ENCODE measurements at regions not wholly inside any gene's neighbourhood (a gene's known extent, or its start where the extent isn't known, plus 50 kb on each side); places are given as distances from the start of the nearest gene placed in this dataset.

- Histone ChIP-seq H3K36me3 (no peaks in the 10 kb centered on the region), H3K4me3 (no peak overlapping the region), H3K27me3 (no peaks in the 10 kb centered on the region), H3K27ac (no peak overlapping the region), H3K4me1 (peaks cover 0 to 3% (median 0%) of the 10 kb centered on the region in 12 donors), H3K9me3 (no peaks in the 10 kb centered on the region)
- DNase-seq (no peak), ATAC-seq (no peak)
- WGBS, 4 donors = 68 to 75% (median 72%) methylated on average over 1 of the region's 1 CpG
- intact Hi-C loops (cut with DNase I) = no loop called here
- no peak for TF ChIP-seq CTCF (IDR thresholded peaks at IDR 0.05)
- no peak for TF ChIP-seq POLR2A (IDR thresholded peaks at IDR 0.05)
Measured at GRCh38 chr3:154977666-154978065, 102.5 kb upstream of the MME start.

GRCh38 chr3:154976072-154976983 is 103.8 kb upstream of the MME start:
- DNase-seq (no peak), ATAC-seq (no peak)
- TF ChIP-seq POLR2A (IDR thresholded peaks at IDR 0.05) (no peak), CTCF (IDR thresholded peaks at IDR 0.05) (no peak)
- no peaks in the 10 kb centered on the region for H3K27me3 ChIP-seq
- intact Hi-C loops (cut with DNase I) = no loop called here
- H3K9me3 ChIP-seq = no peaks in the 10 kb centered on the region
- H3K4me3 ChIP-seq = no peak overlapping the region
- 79 to 84% (median 82%) methylated on average over 5 of the region's 5 CpGs for WGBS, 4 donors
- no peak overlapping the region for H3K27ac ChIP-seq
- peaks cover 0 to 16% (median 0%) of the 10 kb centered on the region in 12 donors for H3K4me1 ChIP-seq
- no peaks in the 10 kb centered on the region for H3K36me3 ChIP-seq

- intact Hi-C loops (cut with DNase I) = no loop called here
- WGBS, 4 donors = 81 to 90% (median 87%) methylated on average over 3 of the region's 3 CpGs
Measured at GRCh38 chr3:154973851-154974250, 106.3 kb upstream of the MME start.

More at GRCh38 chr3:154973851-154974250, 106.3 kb upstream of the MME start:
- TF ChIP-seq CTCF (IDR thresholded peaks at IDR 0.05) (no peak), POLR2A (IDR thresholded peaks at IDR 0.05) (no peak)
- no peak overlapping the region for H3K4me3 ChIP-seq
- H3K36me3 ChIP-seq = no peaks in the 10 kb centered on the region
- peaks cover 0 to 25% (median 0%) of the 10 kb centered on the region in 12 donors for H3K4me1 ChIP-seq
- no peak for DNase-seq
- H3K9me3 ChIP-seq = no peaks in the 10 kb centered on the region
- no peak overlapping the region for H3K27ac ChIP-seq
- no peaks in the 10 kb centered on the region for H3K27me3 ChIP-seq
- no peak for ATAC-seq
